HG02763 (cell line): ENCODE measurements at regions not wholly inside any gene's neighbourhood (a gene's known extent, or its start where the extent isn't known, plus 50 kb on each side); places are given as distances from the start of the nearest gene placed in this dataset.
"Not testable (repeated sequence)": the region's sequence is repeated elsewhere in the genome, so short reads cannot be mapped to it uniquely, and the experiment has no call there.

Experiments
- ATAC-seq: cut with Tn5 transposase; IDR thresholded peaks from one replicate; pipeline ENCODE4 v1.9.1; 2021; ENCODE audit warnings: mild to moderate bottlenecking, moderate library complexity; ENCODE audit not compliant: unreplicated experiment

- no peak for ATAC-seq
Measured at GRCh38 chr10:46198516-46198915, 88.3 kb upstream of the ANTXRL start.

- ATAC-seq: not testable (repeated sequence)
Measured at GRCh38 chr10:46202405-46202804, 84.4 kb upstream of the ANTXRL start.

- ATAC-seq: not testable (repeated sequence)
Measured at GRCh38 chr10:46204482-46205102, 82.2 kb upstream of the ANTXRL start.

- not testable (repeated sequence) for ATAC-seq
Measured at GRCh38 chr10:46210427-46210826, 76.4 kb upstream of the ANTXRL start.

- no peak for ATAC-seq
Measured at GRCh38 chr10:46215426-46215825, 71.4 kb upstream of the ANTXRL start.

- no peak for ATAC-seq
Measured at GRCh38 chr10:46216003-46216634, 70.7 kb upstream of the ANTXRL start.

GRCh38 chr10:46216836-46217751, 69.7 kb upstream of the ANTXRL start:
- ATAC-seq: no peak

- ATAC-seq: no peak
Measured at GRCh38 chr10:46217752-46218453, 68.9 kb upstream of the ANTXRL start.

GRCh38 chr10:46218921-46219320, 67.9 kb upstream of the ANTXRL start:
- no peak for ATAC-seq

GRCh38 chr10:46219431-46219990, 67.3 kb upstream of the ANTXRL start:
- ATAC-seq: not testable (repeated sequence)

- ATAC-seq: no peak
Measured at GRCh38 chr10:46220187-46220586, 66.6 kb upstream of the ANTXRL start.

- no peak for ATAC-seq
Measured at GRCh38 chr10:46220872-46221538, 65.8 kb upstream of the ANTXRL start.

- no peak for ATAC-seq
Measured at GRCh38 chr10:46222364-46222935, 64.3 kb upstream of the ANTXRL start.

- ATAC-seq: no peak
Measured at GRCh38 chr10:46223064-46223480, 63.7 kb upstream of the ANTXRL start.

GRCh38 chr10:46223626-46224413, 63.0 kb upstream of the ANTXRL start:
- ATAC-seq: no peak

GRCh38 chr10:46224414-46224682, 62.4 kb upstream of the ANTXRL start:
- no peak for ATAC-seq

- no peak for ATAC-seq
Measured at GRCh38 chr10:46225597-46225996, 61.2 kb upstream of the ANTXRL start.

- ATAC-seq: no peak
Measured at GRCh38 chr10:46226232-46226631, 60.6 kb upstream of the ANTXRL start.

- ATAC-seq: no peak
Measured at GRCh38 chr10:46226900-46227558, 59.8 kb upstream of the ANTXRL start.
